Liver (tissue), 8 donors: ENCODE measurements at regions not wholly inside any gene's neighbourhood (a gene's known extent, or its start where the extent isn't known, plus 50 kb on each side); places are given as distances from the start of the nearest gene placed in this dataset.

ENCODE experiments used
- DNase-seq: peaks from one replicate; pipeline ENCODE4 v3.0.0-alpha.2; 2017; ENCODE audit warnings: low spot score
- H3K27ac ChIP-seq, 2 donors: one replicate each; pipeline ENCODE4 v1.7.0; 2013; ENCODE audit warnings: inconsistent platforms in 2 of 2, low read length in 2 of 2, control low read depth in 1 of 2, low read depth in 1 of 2, mild to moderate bottlenecking in 1 of 2
- H3K27me3 ChIP-seq, 4 donors: one replicate each; pipeline versions ENCODE4 v1.6.1 to v1.7.0; 2013; ENCODE audit warnings: low read length in 3 of 4, inconsistent platforms in 1 of 4, mild to moderate bottlenecking in 1 of 4, moderate library complexity in 1 of 4; ENCODE audit not compliant: control insufficient read depth in 4 of 4, insufficient read depth in 4 of 4
- H3K36me3 ChIP-seq, 4 donors: one replicate each; pipeline versions ENCODE4 v1.6.1 to v1.7.0; 2013; ENCODE audit warnings: low read length in 3 of 4, mild to moderate bottlenecking in 3 of 4, low read depth in 1 of 4, moderate library complexity in 1 of 4; ENCODE audit not compliant: control insufficient read depth in 4 of 4, insufficient read depth in 3 of 4
- H3K4me1 ChIP-seq, 4 donors: one replicate each; pipeline versions ENCODE4 v1.6.1 to v1.7.0; 2013; ENCODE audit warnings: low read length in 3 of 4, mild to moderate bottlenecking in 3 of 4, moderate library complexity in 1 of 4; ENCODE audit not compliant: control insufficient read depth in 4 of 4, insufficient read depth in 4 of 4
- H3K4me3 ChIP-seq, 3 donors: one replicate each; pipeline versions ENCODE4 v1.6.1 to v1.7.0; 2013; ENCODE audit warnings: low read length in 3 of 3, control low read depth in 1 of 3, low read depth in 1 of 3, mild to moderate bottlenecking in 1 of 3
- H3K9ac ChIP-seq, 2 donors: one replicate each; pipeline ENCODE4 v1.7.0; 2013; ENCODE audit warnings: low read length in 2 of 2, mild to moderate bottlenecking in 2 of 2, moderate library complexity in 2 of 2, control low read depth in 1 of 2, low read depth in 1 of 2
- H3K9me3 ChIP-seq, 4 donors: one replicate each; pipeline versions ENCODE4 v1.6.1 to v1.7.0; 2013; ENCODE audit warnings: low read length in 3 of 4; ENCODE audit not compliant: control insufficient read depth in 4 of 4
- ATF3 ChIP-seq: IDR thresholded peaks from 2 replicates; pipeline ENCODE4 v1.6.1; 2016; ENCODE audit warnings: antibody characterized with exemption
- EGR1 ChIP-seq, 2 donors: IDR thresholded peaks; 2 replicates each; pipeline ENCODE4 v1.6.1; 2016 to 2018; ENCODE audit warnings: antibody characterized with exemption in 2 of 2, low read depth in 2 of 2
- FOXA1 ChIP-seq: IDR thresholded peaks from 2 replicates; pipeline ENCODE4 v1.6.1; 2016; ENCODE audit warnings: antibody characterized with exemption
- FOXA2 ChIP-seq: IDR thresholded peaks from 2 replicates; pipeline ENCODE4 v1.6.1; 2016; ENCODE audit warnings: antibody characterized with exemption
- GABPA ChIP-seq, 2 donors: IDR thresholded peaks in 1 of 2; conservative IDR thresholded peaks in 1 of 2; 2 replicates each; pipeline ENCODE4 v1.6.1; 2016; ENCODE audit warnings: antibody characterized with exemption in 2 of 2, mild to moderate bottlenecking in 1 of 2, moderate library complexity in 1 of 2
- HNF4A ChIP-seq, 2 donors: conservative IDR thresholded peaks; 2 replicates each; pipeline ENCODE4 v1.6.1; 2016; ENCODE audit warnings: antibody characterized with exemption in 2 of 2, mild to moderate bottlenecking in 2 of 2
- HNF4G ChIP-seq: IDR thresholded peaks from 2 replicates; pipeline ENCODE4 v1.6.1; 2016; ENCODE audit warnings: antibody characterized with exemption
- JUND ChIP-seq, 2 donors: IDR thresholded peaks; 2 replicates each; pipeline ENCODE4 v1.6.1; 2016; ENCODE audit warnings: antibody characterized with exemption in 2 of 2
- MAX ChIP-seq: IDR thresholded peaks from 2 replicates; pipeline ENCODE4 v1.6.1; 2016; ENCODE audit warnings: antibody characterized with exemption
- NR2F2 ChIP-seq: IDR thresholded peaks from 2 replicates; pipeline ENCODE4 v1.6.1; 2016; ENCODE audit warnings: antibody characterized with exemption
- RAD21 ChIP-seq, 2 donors: IDR thresholded peaks; 2 replicates each; pipeline ENCODE4 v1.6.1; 2016; ENCODE audit warnings: antibody characterized with exemption in 2 of 2, mild to moderate bottlenecking in 2 of 2
- REST ChIP-seq: IDR thresholded peaks from 2 replicates; pipeline ENCODE4 v1.6.1; 2016; ENCODE audit warnings: antibody characterized with exemption, mild to moderate bottlenecking
- RXRA ChIP-seq, 2 donors: IDR thresholded peaks; 2 replicates each; pipeline ENCODE4 v1.6.1; 2017 to 2018; ENCODE audit warnings: antibody characterized with exemption in 2 of 2, mild to moderate bottlenecking in 1 of 2
- SP1 ChIP-seq: IDR thresholded peaks from 2 replicates; pipeline ENCODE4 v1.6.1; 2018; ENCODE audit warnings: antibody characterized with exemption, mild to moderate bottlenecking
- TAF1 ChIP-seq: conservative IDR thresholded peaks from 2 replicates; pipeline ENCODE4 v1.6.1; 2016; ENCODE audit warnings: antibody characterized with exemption, mild to moderate bottlenecking
- YY1 ChIP-seq: IDR thresholded peaks from 2 replicates; pipeline ENCODE4 v1.6.1; 2016; ENCODE audit warnings: antibody characterized with exemption, mild to moderate bottlenecking
- ZBTB33 ChIP-seq: IDR thresholded peaks from 2 replicates; pipeline ENCODE4 v1.6.1; 2016; ENCODE audit warnings: antibody characterized with exemption
- WGBS: extraction: QIAGEN DNeasy Blood & Tissue Kit; methylation state at CpG from one replicate; pipeline ENCODE4 v1.1.7; 2013; 5-methylcytosine and 5-hydroxymethylcytosine counted together
- TF ChIP-seq, protein P1 (sequence below): fragments of 150-350 bp; IDR thresholded peaks from 2 replicates; pipeline ENCODE4 v1.5.1; 2017; ENCODE audit warnings: improper control_type of control experiment, low read depth, low read length; ENCODE audit not compliant: missing input control
- donor health status: healthy.
- donor health status: healthy.
- donor health status: healthy.
- donor health status: healthy.
- donor health status: healthy.

DNA sequence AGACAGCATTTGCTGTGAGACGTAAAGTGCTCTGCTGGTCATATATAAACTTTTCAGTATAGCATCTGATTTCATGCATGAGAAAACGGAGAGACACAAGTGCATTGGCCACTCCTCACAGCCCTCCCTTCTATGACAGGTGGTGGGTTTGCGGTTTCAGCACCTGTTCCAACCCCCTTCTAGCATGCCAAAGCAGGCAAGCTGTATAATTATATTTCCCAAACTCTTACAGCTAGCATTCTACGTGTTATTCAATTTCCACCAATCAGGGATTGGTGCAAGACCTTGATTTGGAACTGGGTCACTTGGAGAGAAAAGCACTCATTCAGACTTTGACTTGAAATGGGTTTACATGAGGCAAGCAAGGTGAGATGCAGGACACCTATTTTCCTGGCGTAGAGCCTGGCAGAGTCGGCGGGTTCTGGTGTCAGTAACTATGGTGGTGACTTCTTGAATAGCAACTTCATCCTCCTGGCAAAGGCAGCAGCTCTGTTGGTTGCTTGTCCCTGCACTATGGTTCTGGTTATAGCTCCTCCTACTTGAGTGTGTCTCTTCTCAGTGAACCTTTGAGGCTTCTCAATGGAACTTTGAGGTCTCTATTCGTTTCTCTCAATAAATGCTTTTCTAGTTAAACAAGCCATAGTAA, 356.5 kb downstream of the TBL1XR1 start:
- no peak overlapping the region for H3K9ac ChIP-seq
- H3K9me3 ChIP-seq, result peaks cover 0 to 2% (median 0%) of the 10 kb centered on the region in 4 donors
- peaks cover 0 to 2% (median 0%) of the 10 kb centered on the region in 4 donors for H3K27me3 ChIP-seq
- TF ChIP-seq ATF3 (no peak), RXRA (IDR thresholded peaks at IDR 0.05) (no peak), GABPA (IDR thresholded peaks at IDR 0.05 in 1 of 2, conservative IDR thresholded peaks at IDR 0.05 in 1 of 2) (no peak), TAF1 (no peak), HNF4G (no peak), MAX (no peak), EGR1 (IDR thresholded peaks at IDR 0.05; ENCODE audit: low read depth in 2 of 2) (no peak), HNF4A (conservative IDR thresholded peaks at IDR 0.05) (no peak), ZBTB33 (no peak), SP1 (no peak), FOXA1 (no peak), FOXA2 (no peak), YY1 (no peak), JUND (IDR thresholded peaks at IDR 0.05) (no peak), RAD21 (IDR thresholded peaks at IDR 0.05) (no peak), NR2F2 (no peak), REST (no peak)
- TF ChIP-seq, protein P1, sequence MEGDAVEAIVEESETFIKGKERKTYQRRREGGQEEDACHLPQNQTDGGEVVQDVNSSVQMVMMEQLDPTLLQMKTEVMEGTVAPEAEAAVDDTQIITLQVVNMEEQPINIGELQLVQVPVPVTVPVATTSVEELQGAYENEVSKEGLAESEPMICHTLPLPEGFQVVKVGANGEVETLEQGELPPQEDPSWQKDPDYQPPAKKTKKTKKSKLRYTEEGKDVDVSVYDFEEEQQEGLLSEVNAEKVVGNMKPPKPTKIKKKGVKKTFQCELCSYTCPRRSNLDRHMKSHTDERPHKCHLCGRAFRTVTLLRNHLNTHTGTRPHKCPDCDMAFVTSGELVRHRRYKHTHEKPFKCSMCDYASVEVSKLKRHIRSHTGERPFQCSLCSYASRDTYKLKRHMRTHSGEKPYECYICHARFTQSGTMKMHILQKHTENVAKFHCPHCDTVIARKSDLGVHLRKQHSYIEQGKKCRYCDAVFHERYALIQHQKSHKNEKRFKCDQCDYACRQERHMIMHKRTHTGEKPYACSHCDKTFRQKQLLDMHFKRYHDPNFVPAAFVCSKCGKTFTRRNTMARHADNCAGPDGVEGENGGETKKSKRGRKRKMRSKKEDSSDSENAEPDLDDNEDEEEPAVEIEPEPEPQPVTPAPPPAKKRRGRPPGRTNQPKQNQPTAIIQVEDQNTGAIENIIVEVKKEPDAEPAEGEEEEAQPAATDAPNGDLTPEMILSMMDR, result no peak
- no peak overlapping the region for H3K4me3 ChIP-seq
- H3K4me1 ChIP-seq, result no peaks in the 10 kb centered on the region
- no peak for DNase-seq
- no peak overlapping the region for H3K27ac ChIP-seq
- 87% methylated on average over 8 of the region's 8 CpGs for WGBS
- no peaks in the 10 kb centered on the region for H3K36me3 ChIP-seq
